ENCODE measurements at regions not wholly inside any gene's neighbourhood (a gene's known extent, or its start where the extent isn't known, plus 50 kb on each side); places are given as distances from the start of the nearest gene placed in this dataset.

DNA sequence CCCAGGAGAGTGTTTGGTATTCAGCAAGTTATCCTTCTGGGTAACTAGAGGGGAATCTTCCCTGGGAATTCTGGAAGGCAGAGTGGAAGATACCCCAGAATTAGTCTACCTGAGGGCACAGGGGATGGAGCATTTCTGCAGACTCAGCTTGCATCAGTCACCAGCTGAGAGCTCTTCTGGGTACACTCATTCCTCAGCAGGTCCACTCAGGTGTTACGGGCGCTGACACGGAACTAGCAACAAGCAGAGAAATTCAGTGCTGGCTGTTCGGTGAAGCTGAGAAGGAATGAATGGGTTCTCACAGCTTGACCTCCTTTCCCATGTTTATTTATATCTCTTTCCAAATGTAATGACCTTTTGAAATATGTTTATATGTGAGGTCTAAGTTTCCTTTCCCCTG, 106.0 kb upstream of the PNPLA4 start:
- Mint-ChIP-seq H3K4me3 (ENCODE audit: unreplicated experiment) (no peak overlapping the region), H3K9me3 (ENCODE audit: unreplicated experiment) (no peaks in the 10 kb centered on the region), H3K36me3 (ENCODE audit: low read depth, unreplicated experiment) (no peaks in the 10 kb centered on the region), H3K27me3 (ENCODE audit: low read depth, unreplicated experiment) (no peaks in the 10 kb centered on the region), H3K4me1 (ENCODE audit: low read depth, unreplicated experiment) (no peaks in the 10 kb centered on the region), H3K27ac (ENCODE audit: unreplicated experiment) (no peak overlapping the region)
- no peak for FAIRE-seq
- Histone ChIP-seq H3K9me3 (ENCODE audit: insufficient read depth, low read depth, low read length) (no peaks in the 10 kb centered on the region), H3K79me2 (ENCODE audit: insufficient read depth, low read length) (no peaks in the 10 kb centered on the region), H3K27me3 (ENCODE audit: insufficient read depth, low read length) (no peaks in the 10 kb centered on the region), H2AFZ (ENCODE audit: low read depth, low read length) (no peak overlapping the region), H3K36me3 (ENCODE audit: insufficient read depth, low read length) (no peaks in the 10 kb centered on the region), H3K4me2 (ENCODE audit: low read length) (no peak overlapping the region), H3K4me3 (ENCODE audit: insufficient read depth, low read depth, low read length) (no peak overlapping the region), H4K20me1 (ENCODE audit: insufficient read depth, low read length) (no peaks in the 10 kb centered on the region), H3K4me1 (ENCODE audit: insufficient read depth, low read length) (no peaks in the 10 kb centered on the region), H3K9ac (ENCODE audit: low read length) (no peak overlapping the region), H3K27ac (ENCODE audit: low read depth, low read length) (no peak overlapping the region)
- no peak for DNase-seq (ENCODE audit: low read depth)
- TF ChIP-seq, protein P1, sequence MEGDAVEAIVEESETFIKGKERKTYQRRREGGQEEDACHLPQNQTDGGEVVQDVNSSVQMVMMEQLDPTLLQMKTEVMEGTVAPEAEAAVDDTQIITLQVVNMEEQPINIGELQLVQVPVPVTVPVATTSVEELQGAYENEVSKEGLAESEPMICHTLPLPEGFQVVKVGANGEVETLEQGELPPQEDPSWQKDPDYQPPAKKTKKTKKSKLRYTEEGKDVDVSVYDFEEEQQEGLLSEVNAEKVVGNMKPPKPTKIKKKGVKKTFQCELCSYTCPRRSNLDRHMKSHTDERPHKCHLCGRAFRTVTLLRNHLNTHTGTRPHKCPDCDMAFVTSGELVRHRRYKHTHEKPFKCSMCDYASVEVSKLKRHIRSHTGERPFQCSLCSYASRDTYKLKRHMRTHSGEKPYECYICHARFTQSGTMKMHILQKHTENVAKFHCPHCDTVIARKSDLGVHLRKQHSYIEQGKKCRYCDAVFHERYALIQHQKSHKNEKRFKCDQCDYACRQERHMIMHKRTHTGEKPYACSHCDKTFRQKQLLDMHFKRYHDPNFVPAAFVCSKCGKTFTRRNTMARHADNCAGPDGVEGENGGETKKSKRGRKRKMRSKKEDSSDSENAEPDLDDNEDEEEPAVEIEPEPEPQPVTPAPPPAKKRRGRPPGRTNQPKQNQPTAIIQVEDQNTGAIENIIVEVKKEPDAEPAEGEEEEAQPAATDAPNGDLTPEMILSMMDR (IDR thresholded peaks at IDR 0.05; ENCODE audit: insufficient read depth, low read depth, low read length), result no peak
- TF ChIP-seq EZH2 (IDR thresholded peaks at IDR 0.05; ENCODE audit: insufficient read depth, low read length), result no peak

DNA sequence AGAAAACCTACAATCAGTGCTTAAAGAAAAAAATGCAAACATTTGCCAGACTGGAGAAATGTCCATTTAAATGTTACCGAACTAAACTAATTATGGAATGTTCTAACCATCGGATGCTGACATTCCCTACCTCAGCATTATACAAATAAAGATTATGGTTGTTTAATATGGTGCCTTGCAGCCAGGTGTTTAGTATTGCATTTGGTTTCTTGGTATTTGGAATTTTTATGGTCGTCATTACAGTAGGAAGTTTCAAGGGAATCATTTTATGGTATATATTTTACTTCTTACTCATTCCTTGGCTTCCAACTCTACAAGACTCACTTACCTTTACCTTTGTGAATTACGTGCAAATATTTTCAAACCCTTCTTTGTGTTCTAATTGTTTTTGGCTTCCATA, 103.1 kb upstream of the PNPLA4 start:
- Histone ChIP-seq H3K79me2 (ENCODE audit: insufficient read depth, low read length) (no peaks in the 10 kb centered on the region), H3K27ac (ENCODE audit: low read depth, low read length) (no peak overlapping the region), H2AFZ (ENCODE audit: low read depth, low read length) (no peak overlapping the region), H3K4me2 (ENCODE audit: low read length) (no peak overlapping the region), H3K9me3 (ENCODE audit: insufficient read depth, low read depth, low read length) (no peaks in the 10 kb centered on the region), H4K20me1 (ENCODE audit: insufficient read depth, low read length) (no peaks in the 10 kb centered on the region), H3K27me3 (ENCODE audit: insufficient read depth, low read length) (no peaks in the 10 kb centered on the region), H3K4me1 (ENCODE audit: insufficient read depth, low read length) (no peaks in the 10 kb centered on the region), H3K4me3 (ENCODE audit: insufficient read depth, low read depth, low read length) (no peak overlapping the region), H3K9ac (ENCODE audit: low read length) (no peak overlapping the region), H3K36me3 (ENCODE audit: insufficient read depth, low read length) (no peaks in the 10 kb centered on the region)
- DNase-seq (ENCODE audit: low read depth) (no peak), FAIRE-seq (peak; percentile 93)
- H3K27ac Mint-ChIP-seq (ENCODE audit: unreplicated experiment), result no peak overlapping the region
- TF ChIP-seq, protein P1 (IDR thresholded peaks at IDR 0.05; ENCODE audit: insufficient read depth, low read depth, low read length), result no peak
- H3K4me1 Mint-ChIP-seq (ENCODE audit: low read depth, unreplicated experiment), result no peaks in the 10 kb centered on the region
- H3K27me3 Mint-ChIP-seq (ENCODE audit: low read depth, unreplicated experiment), result no peaks in the 10 kb centered on the region
- no peaks in the 10 kb centered on the region for H3K9me3 Mint-ChIP-seq (ENCODE audit: unreplicated experiment)
- H3K36me3 Mint-ChIP-seq (ENCODE audit: low read depth, unreplicated experiment), result no peaks in the 10 kb centered on the region
- H3K4me3 Mint-ChIP-seq (ENCODE audit: unreplicated experiment), result no peak overlapping the region

DNA sequence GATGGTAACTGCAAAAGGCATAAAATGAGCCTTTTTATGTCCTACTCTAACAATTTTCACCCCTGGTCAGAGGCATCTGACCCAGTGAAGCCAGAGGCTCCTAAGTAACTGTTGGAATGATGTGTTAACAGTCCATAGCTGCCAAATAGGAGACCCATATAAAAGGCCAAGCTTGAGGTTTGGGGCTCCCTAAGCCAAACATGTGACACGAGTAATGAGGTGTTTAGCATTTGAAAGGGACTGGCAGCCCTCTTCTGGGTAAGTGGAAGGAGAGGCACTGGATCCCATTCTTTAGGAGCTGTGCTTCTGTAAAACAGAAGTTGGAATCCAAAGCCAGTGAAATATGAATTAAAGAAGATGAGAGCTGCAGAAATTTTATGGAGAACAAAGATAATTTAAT, 100.6 kb upstream of the PNPLA4 start:
- Histone ChIP-seq H3K4me2 (ENCODE audit: low read length) (no peak overlapping the region), H3K27me3 (ENCODE audit: insufficient read depth, low read length) (no peaks in the 10 kb centered on the region), H3K4me3 (ENCODE audit: insufficient read depth, low read depth, low read length) (no peak overlapping the region), H2AFZ (ENCODE audit: low read depth, low read length) (no peak overlapping the region), H4K20me1 (ENCODE audit: insufficient read depth, low read length) (no peaks in the 10 kb centered on the region), H3K9me3 (ENCODE audit: insufficient read depth, low read depth, low read length) (no peaks in the 10 kb centered on the region), H3K27ac (ENCODE audit: low read depth, low read length) (no peak overlapping the region), H3K9ac (ENCODE audit: low read length) (no peak overlapping the region), H3K36me3 (ENCODE audit: insufficient read depth, low read length) (no peaks in the 10 kb centered on the region), H3K4me1 (ENCODE audit: insufficient read depth, low read length) (no peaks in the 10 kb centered on the region), H3K79me2 (ENCODE audit: insufficient read depth, low read length) (no peaks in the 10 kb centered on the region)
- TF ChIP-seq, protein P1 (IDR thresholded peaks at IDR 0.05; ENCODE audit: insufficient read depth, low read depth, low read length), result no peak
- no peak for TF ChIP-seq EZH2 (IDR thresholded peaks at IDR 0.05; ENCODE audit: insufficient read depth, low read length)
- FAIRE-seq (peak; percentile 50), DNase-seq (ENCODE audit: low read depth) (no peak)
- H3K4me3 Mint-ChIP-seq (ENCODE audit: unreplicated experiment), result no peak overlapping the region
- no peaks in the 10 kb centered on the region for H3K27me3 Mint-ChIP-seq (ENCODE audit: low read depth, unreplicated experiment)
- H3K27ac Mint-ChIP-seq (ENCODE audit: unreplicated experiment), result no peak overlapping the region
- H3K36me3 Mint-ChIP-seq (ENCODE audit: low read depth, unreplicated experiment), result peaks cover 1% of the 10 kb centered on the region
- H3K9me3 Mint-ChIP-seq (ENCODE audit: unreplicated experiment), result no peaks in the 10 kb centered on the region
- no peaks in the 10 kb centered on the region for H3K4me1 Mint-ChIP-seq (ENCODE audit: low read depth, unreplicated experiment)

Data from astrocyte (in vitro differentiated cells and primary cell).